ENCODE measurements at regions not wholly inside any gene's neighbourhood (a gene's known extent, or its start where the extent isn't known, plus 50 kb on each side); places are given as distances from the start of the nearest gene placed in this dataset.
"Not testable (repeated sequence)": the region's sequence is repeated elsewhere in the genome, so short reads cannot be mapped to it uniquely, and the experiment has no call there.

GRCh38 chr2:35462226-35462998 lies 893.2 kb upstream of the CRIM1 start:
- DNase-seq (ENCODE audit: low read depth in 2 of 2, low spot score in 1 of 2): no peak

- DNase-seq (ENCODE audit: low read depth in 2 of 2, low spot score in 1 of 2): no peak
Observed at GRCh38 chr2:35461406-35461805, 894.2 kb upstream of the CRIM1 start.

GRCh38 chr2:35454966-35455638 lies 900.5 kb upstream of the CRIM1 start:
- no peak for DNase-seq (ENCODE audit: low read depth in 2 of 2, low spot score in 1 of 2)

DNA sequence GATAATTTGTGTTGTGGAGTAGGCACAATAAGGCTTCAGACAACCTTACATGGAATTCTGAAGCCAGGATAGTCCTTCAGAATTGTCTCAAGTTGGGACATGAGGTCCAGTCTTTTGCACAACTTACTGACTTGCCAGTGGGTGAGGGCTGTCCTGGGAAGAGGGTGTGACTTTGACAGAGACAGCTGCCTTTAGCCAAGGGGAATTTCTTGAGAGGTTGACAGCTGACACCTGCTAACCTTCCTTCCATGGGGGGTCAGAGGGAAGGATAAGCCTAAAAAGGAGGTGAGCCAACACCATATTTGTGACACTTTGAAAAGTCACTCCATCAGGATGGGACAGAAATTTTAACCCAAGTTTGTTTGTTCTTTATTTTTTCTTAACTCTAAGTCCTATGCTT lies 907.8 kb upstream of the CRIM1 start:
- no peak for DNase-seq (ENCODE audit: low read depth in 2 of 2, low spot score in 1 of 2)

DNA sequence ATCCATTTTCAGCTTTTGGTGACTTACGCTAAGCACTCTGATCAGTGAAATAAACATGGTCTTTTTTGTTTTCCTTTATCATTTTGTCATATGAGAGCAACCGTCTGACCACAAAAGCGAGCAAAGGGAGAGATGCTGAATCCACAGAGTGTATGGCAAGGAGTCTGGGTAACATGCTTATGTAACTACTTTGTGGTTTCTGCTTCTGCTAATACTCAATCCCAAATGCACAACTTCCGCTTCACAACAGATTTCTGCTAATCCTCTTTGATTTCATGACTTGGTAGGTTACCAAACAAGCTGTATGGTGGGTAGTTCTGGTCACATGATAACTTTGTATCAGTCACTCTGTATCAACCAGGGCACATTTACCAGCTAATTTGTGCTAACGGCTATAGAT lies 908.4 kb upstream of the CRIM1 start:
- no peak for DNase-seq (ENCODE audit: low read depth in 2 of 2, low spot score in 1 of 2)

DNA sequence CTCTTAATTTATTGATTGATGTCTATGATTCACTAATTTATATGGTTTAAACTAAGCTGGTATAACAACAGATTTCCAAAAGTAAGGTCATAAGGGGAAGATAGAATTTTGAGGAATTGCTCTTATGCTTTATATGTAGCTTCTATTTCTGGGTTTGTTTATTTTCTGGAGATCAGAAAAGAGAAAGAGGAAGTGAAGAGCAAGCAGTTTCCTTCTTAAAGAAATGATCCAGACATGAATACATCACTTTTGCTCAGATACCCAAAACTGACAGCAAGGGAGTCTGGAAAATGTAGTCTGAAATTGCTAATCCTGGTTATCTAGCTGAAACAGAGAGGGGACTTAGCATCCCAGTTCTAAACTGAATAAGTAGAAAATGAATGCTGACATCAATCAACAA lies 912.5 kb upstream of the CRIM1 start:
- no peak for DNase-seq (ENCODE audit: low read depth in 2 of 2, low spot score in 1 of 2)

GRCh38 chr2:35441575-35441974 lies 914.0 kb upstream of the CRIM1 start:
- not testable (repeated sequence) for DNase-seq (ENCODE audit: low read depth in 2 of 2, low spot score in 1 of 2)

GRCh38 chr2:35440308-35440707 lies 915.3 kb upstream of the CRIM1 start:
- DNase-seq (ENCODE audit: low read depth in 2 of 2, low spot score in 1 of 2): not testable (repeated sequence)

DNA sequence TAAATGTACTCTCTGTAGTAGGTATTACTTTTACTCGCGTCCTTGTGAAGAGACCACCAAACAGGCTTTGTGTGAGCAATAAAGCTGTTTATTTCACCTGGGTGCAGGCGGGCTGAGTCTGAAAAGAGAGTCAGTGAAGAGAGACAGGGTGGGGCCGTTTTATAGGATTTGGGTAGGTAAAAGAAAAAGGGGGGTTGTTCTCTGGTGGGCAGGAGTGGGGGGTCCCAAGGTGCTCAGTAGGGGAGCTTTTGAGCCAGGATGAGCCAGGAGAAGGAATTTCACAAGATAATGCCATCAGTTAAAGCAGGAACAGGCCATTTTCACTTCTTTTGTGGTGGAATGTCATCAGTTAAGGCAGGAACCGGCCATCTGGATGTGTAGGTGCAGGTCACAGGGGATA lies 918.7 kb upstream of the CRIM1 start:
- DNase-seq (ENCODE audit: low read depth in 2 of 2, low spot score in 1 of 2): not testable (repeated sequence)

DNA sequence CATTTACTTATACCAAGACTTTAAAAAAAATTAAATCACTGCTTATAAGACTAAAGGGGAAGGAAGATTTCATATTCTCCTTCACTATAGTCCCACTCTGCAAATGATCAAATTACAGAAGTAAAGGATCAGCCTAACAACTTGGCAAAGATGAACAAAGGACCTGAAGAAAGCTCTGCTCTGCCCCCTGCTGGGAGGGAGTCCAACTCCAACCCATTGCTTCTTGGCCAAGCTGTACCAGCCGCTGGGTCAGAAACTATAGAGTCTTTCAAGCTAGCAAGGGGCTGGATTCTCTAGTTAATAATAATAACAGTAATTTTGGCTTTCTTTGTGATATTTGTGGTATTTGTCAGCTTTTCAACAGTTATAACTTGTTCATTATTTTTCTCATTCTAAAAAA lies 927.0 kb upstream of the CRIM1 start:
- DNase-seq (ENCODE audit: low read depth in 2 of 2, low spot score in 1 of 2): no peak

GRCh38 chr2:35421485-35421884 lies 934.1 kb upstream of the CRIM1 start:
- DNase-seq (ENCODE audit: low read depth in 2 of 2, low spot score in 1 of 2): no peak

- no peak for DNase-seq (ENCODE audit: low read depth in 2 of 2, low spot score in 1 of 2)
Observed at GRCh38 chr2:35417293-35417692, 938.3 kb upstream of the CRIM1 start.

GRCh38 chr2:35416391-35417140 lies 939.0 kb upstream of the CRIM1 start:
- DNase-seq (ENCODE audit: low read depth in 2 of 2, low spot score in 1 of 2): no peak

DNA sequence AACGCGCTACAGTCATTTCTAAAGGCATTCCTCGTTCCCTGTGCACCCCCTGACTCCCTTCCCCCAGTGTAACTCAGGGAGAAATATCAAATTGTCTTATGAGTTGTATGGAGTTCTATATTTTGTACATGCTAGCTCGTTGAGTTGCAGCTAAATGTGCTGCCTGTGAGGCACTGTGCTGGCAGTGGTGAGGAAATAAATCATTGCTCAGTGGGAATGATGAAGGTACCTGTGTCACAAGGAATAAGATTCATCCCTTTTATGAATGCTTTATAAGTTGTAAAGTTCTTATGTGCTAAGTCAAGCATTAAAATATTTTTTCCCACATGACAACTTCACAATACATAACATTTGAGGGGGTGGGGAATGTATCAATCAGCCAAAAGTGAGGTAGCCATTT lies 939.6 kb upstream of the CRIM1 start:
- no peak for DNase-seq (ENCODE audit: low read depth in 2 of 2, low spot score in 1 of 2)

DNA sequence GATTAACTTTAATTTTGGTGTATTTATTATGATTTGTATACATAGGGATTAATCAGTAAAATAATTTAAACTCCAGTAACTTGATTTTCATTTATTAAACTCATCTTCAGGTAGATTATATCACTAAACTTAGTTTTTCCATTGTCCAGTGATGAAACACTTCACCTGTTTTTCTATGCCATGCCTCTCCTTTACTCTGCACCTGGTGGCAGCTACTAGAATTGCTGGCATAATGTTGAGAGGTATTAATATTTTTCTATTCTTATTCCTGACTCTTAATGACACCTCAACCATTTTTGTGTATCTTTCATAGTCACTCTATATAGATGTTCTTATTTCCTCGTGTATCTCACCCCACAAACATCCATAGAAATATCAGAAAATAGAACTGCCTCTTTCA lies 940.3 kb upstream of the CRIM1 start:
- DNase-seq (ENCODE audit: low read depth in 2 of 2, low spot score in 1 of 2): no peak

GRCh38 chr2:35410431-35411061 lies 945.0 kb upstream of the CRIM1 start:
- peak in 1 of 2 donors; percentile 3 for DNase-seq (ENCODE audit: low read depth in 2 of 2, low spot score in 1 of 2)

- no peak for DNase-seq (ENCODE audit: low read depth in 2 of 2, low spot score in 1 of 2)
Observed at GRCh38 chr2:35409762-35410161, 945.8 kb upstream of the CRIM1 start.

DNA sequence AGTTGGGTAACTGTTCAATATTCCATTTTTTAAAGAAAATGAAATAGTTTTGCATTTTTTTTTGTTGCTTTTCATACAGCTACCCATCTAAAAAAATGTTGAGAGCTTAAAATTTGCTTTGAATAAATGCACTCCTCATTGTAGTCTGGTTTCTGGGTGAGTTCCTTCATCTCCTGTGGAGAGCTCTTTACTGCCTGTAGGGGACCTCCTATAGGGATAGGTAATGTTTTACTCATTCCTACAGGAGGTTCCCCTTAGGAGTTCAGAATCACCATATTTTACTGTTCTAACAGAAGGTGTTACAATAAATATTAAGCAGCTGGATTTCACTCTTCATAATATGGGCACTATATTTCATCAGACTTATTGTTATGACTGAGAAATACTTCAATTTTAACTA lies 947.3 kb upstream of the CRIM1 start:
- no peak for DNase-seq (ENCODE audit: low read depth in 2 of 2, low spot score in 1 of 2)

GRCh38 chr2:35391736-35392442 lies 963.7 kb upstream of the CRIM1 start:
- DNase-seq (ENCODE audit: low read depth in 2 of 2, low spot score in 1 of 2): no peak

GRCh38 chr2:35378791-35379190 lies 976.8 kb upstream of the CRIM1 start:
- DNase-seq (ENCODE audit: low read depth in 2 of 2, low spot score in 1 of 2): no peak

DNA sequence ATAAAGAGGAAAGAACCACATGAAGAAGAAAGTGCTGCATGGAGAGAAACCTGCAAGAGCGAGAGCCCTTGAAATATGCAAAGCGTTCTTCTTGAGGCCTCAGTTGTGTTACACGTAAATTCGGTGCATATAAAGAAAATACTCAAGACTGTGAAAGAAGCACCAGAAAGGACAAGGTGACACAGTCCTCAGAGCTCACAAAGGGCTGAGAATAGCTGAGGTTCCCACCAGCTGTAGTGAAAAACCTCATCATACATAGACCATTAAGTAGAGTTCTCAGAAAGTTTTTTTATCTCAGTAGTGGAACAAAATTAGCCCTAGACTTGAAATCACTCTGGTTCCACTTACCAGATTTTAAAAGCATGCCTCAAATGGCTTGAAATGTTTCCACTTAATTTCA lies 980.7 kb upstream of the CRIM1 start:
- DNase-seq (ENCODE audit: low read depth in 2 of 2, low spot score in 1 of 2): no peak
